ENCODE measurements at regions not wholly inside any gene's neighbourhood (a gene's known extent, or its start where the extent isn't known, plus 50 kb on each side); places are given as distances from the start of the nearest gene placed in this dataset.

DNA sequence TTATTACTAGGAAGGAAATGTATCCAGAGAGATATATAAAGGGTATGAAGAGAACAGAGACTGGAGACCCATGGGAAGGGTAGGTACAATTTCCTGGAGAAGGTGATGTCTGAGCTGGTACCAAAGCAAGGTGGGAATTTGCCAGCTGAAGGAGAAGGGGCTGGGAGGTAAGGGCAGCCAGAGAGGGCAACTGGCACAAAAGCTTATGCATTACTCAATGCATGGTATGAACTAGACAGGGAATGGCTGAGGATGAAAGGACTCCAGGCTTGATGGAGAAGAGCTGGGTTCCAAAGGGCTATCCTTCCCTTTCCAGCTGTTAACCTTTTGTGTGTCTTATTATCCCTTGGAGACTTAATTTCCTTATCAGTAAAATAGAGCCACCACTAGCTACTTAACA, 113.6 kb upstream of the GADD45A start:
- TF ChIP-seq POLR2A (IDR thresholded peaks at IDR 0.05) (no peak), CTCF (IDR thresholded peaks at IDR 0.05) (no peak)

All from thyroid gland (tissue), 4 donors.